Panc1 (cell line): ENCODE measurements at regions not wholly inside any gene's neighbourhood (a gene's known extent, or its start where the extent isn't known, plus 50 kb on each side); places are given as distances from the start of the nearest gene placed in this dataset.
A peak's percentile ranks its signal among the peaks of the same experiment; 100 is the strongest.

Experiments used
- CTCF ChIP-seq: fragments of 450-650 bp; IDR thresholded peaks from 2 replicates; pipeline ENCODE4 v1.5.1; 2017; ENCODE audit warnings: mild to moderate bottlenecking
- POLR2AphosphoS5 ChIP-seq: IDR thresholded peaks from 2 replicates; pipeline ENCODE4 v1.6.1; 2012; ENCODE audit warnings: mild to moderate bottlenecking, low read depth, low read length, moderate library complexity
- SIN3A ChIP-seq: IDR thresholded peaks from 2 replicates; pipeline ENCODE4 v1.6.1; 2012; ENCODE audit warnings: low read depth, mild to moderate bottlenecking, low read length, moderate library complexity, borderline replicate concordance; ENCODE audit not compliant: insufficient read depth
- TCF7L2 ChIP-seq: IDR thresholded peaks from 2 replicates; pipeline ENCODE4 v1.6.1; 2011; ENCODE audit warnings: mild to moderate bottlenecking, low read depth, low read length, inconsistent platforms

- TF ChIP-seq SIN3A, result no peak
- peak; percentile 47 for TF ChIP-seq CTCF
- TF ChIP-seq TCF7L2, result no peak
- TF ChIP-seq POLR2AphosphoS5, result no peak
Measured at GRCh38 chr7:64098-64915, 128.1 kb upstream of the FAM20C start.
